ELR (cell line): ENCODE measurements at regions not wholly inside any gene's neighbourhood (a gene's known extent, or its start where the extent isn't known, plus 50 kb on each side); places are given as distances from the start of the nearest gene placed in this dataset.
A peak's percentile ranks its signal among the peaks of the same experiment; 100 is the strongest.
"Not testable (repeated sequence)": the region's sequence is repeated elsewhere in the genome, so short reads cannot be mapped to it uniquely, and the experiment has no call there.

Source experiments
- DNase-seq: peaks from one replicate; pipeline ENCODE4 v3.0.0-alpha.2; 2015; ENCODE audit warnings: low read depth

DNA sequence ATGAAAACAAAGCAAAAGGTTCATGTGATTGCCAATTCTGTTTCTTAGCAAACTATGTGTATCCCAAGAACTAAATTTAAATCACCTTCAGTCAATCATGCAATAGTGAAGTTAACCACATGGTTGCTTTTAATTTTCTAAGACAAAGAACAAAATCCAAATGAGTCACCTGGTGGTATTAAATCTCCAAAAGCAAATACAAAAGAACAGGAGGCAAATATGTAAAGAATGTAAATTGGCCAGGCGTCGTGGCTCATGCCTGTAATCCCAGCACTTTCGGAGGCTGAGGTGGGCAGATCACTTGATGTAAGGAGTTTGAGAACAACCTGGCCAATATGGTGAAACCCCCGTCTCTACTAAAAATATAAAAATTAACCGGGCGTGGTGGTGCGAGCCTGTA is 54.2 kb upstream of the PIK3R4 start:
- peak; percentile 1 for DNase-seq

GRCh38 chr3:130801473-130801872 is 54.8 kb upstream of the PIK3R4 start:
- no peak for DNase-seq

GRCh38 chr3:130811557-130811956 is 64.9 kb upstream of the PIK3R4 start:
- no peak for DNase-seq

DNA sequence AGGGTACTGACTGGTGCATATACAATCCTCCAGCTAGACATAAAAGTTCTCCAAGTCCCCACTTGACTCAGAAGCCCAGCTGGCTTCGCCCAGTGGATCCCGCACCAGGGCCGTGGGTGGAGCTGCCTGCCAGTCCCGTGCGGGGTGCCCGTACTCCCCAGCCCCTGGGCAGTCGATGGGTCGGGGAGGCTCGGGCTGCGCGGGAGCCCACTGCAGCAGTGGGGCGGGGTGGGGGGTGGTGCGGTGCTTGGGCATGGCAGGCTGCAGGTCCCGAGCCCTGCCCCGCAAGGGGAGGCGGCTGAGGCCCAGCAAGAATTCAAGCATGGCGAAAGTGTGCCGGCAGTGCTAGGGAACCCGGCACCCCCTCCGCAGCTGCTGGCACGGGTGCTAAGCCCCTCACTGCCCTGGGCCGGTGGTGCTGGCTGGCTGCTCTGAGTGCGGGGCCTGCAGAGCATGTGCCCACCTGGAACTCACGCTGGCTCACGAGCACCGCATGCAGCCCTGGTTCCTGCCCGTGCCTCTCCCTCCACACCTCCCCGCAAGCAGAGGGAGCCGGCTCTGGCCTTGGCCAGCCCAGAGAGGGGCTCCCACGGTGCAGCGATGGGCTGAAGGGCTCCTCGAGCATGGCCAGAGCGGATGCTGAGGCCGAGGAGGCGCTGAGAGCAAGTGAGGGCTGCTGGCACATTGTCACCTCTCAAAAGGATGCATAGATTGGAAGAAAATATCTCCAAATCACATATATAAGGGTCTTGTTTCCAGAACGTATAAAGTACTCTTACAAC is 68.3 kb upstream of the PIK3R4 start:
- no peak for DNase-seq

- no peak for DNase-seq
These were observed 70.2 kb upstream of the PIK3R4 start for GRCh38 chr3:130816561-130817445.

GRCh38 chr3:130818066-130818465 is 71.4 kb upstream of the PIK3R4 start:
- not testable (repeated sequence) for DNase-seq

GRCh38 chr3:130820976-130821375 is 72.9 kb upstream of the ATP2C1 start:
- peak; percentile 60 for DNase-seq

DNA sequence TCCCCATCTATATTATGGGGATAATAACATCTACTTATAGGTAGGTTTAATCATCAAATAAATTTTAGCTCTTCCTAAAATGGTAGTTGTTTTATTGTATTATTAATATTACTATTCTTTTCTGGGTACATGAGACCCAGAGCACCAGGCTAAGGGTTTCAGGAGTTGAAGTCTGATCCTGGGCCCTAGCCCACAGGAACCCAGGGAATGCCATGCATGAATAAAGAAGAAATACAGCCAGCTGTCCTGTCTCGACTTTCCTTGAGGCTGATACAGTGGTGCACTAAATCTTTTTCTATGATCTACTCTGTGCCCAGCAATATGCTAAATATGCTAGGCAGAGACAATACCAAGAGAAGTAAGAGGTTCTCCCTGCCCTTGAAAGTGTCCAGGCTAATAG is 72.1 kb upstream of the ATP2C1 start:
- no peak for DNase-seq

GRCh38 chr3:130823241-130823884 is 70.5 kb upstream of the ATP2C1 start:
- no peak for DNase-seq

DNA sequence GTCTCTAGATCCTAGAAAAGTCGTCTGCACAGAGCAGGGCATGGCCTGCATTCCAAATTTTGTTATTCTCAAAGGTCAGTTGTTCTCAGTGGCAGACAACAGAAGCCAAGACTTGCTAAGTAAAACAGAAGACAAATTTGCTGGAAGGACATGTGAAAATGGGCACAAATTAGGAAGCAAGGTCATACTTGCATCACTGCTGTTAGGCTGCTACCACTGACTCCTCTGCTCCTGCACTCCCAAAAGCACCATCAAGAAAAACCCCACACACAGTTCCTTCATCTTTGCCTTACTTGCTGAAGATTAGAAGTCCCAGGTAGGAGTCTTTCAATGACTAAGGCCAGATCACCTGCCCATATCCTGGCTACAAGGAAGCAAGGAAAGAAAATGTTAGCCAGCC is 69.9 kb upstream of the ATP2C1 start:
- no peak for DNase-seq

DNA sequence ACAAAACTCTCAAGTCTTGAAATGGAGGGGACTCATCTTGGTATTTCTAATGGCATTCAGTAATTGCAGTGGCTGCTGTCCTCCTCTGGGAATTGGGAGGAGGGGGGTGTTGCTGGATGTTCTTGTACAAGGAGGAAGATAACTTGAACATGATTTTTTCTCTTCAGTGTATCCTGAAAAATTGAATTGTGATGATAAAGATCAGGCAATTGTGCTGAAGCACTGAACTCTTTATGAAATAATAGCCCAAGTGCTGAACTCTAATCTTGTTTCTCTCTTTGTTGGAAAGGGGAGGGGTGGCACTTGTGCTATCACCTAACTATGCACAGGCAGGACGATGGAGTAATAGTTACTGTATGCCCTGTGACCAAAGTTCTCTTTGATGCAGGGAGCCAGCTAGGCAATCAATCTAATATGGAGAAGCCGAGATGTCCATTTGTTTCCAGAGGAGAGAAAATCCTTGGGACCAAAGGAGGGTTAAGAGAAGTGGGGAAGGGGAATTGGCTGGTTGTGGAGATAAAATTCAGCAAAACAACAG is 68.1 kb upstream of the ATP2C1 start:
- DNase-seq, result no peak

DNA sequence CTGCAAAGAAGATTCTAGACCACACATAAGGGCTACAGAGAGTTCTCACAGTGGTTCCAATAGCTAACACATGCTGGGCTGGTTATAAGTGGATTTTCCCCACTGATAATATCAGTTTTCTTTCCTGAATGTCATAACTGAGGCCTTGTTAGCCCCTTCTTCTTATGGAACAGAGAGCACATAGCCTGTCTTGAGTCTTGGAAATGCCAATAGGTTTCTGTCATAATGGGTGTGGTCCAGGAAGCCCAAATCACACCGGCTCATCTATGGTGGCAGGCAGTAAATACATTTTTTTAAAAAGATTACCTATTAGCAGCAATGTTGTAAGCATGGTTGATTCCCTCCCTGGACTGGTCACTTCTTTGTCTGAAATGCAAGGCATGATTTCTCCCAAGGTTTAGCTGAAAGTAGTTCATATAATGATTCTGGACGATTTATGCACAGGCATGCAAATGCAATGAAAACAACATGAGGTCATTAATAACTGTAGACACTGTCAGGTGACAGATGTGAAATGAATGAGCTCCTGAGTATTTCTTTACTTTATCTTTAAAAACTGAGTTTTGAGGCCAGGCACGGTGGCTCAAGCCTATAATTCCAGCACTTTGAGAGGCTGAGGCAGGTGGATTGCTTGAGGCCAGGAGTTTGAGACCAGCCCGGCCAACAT is 67.2 kb upstream of the ATP2C1 start:
- peak; percentile 1 for DNase-seq

- no peak for DNase-seq
These were observed 66.4 kb upstream of the ATP2C1 start for GRCh38 chr3:130827486-130827885.

DNA sequence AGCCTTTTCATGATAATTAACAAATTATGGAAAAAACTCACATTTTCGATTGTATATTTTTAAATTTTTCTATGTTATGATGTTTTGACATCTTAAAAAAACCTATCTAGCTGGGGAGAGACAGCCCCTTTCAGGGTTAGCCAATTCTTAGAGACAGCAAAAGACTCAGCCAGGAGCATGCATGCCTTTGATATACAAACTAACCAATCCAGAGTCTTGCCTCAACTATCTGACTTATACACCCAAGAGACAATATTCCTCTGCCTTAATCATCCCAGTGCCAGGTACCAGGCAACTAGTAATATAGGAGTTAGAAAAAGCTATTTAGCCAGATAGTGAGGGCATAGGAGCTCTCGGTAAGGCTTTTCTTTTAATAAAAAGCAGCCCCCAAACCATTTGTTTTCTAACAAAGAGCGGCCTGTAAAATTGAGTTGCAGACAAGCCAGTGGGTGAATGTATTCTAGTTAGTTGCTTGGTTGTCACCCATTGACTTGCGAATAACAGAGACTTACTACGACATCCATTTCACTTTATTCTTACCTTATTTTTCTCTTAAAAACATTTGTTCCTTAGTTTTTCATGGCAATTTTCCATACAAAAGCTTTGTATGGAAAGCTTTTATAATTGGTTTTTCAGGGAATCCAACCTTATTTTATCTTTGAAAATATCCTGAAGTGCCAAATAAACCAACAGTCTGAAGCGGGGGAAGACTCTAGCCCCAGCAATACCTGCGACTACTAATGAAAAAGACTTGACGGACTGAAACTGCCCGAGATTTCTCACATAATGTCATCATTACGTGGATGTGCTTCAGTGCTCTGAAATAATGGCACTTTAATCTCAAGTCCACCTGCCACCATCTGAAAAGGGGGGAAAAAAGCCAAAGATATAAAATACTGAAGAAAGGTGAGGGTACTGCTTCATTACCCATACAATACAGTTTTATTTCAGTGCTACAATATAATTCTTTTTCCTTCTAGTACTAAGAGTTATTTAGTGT is 64.6 kb upstream of the ATP2C1 start:
- no peak for DNase-seq

DNA sequence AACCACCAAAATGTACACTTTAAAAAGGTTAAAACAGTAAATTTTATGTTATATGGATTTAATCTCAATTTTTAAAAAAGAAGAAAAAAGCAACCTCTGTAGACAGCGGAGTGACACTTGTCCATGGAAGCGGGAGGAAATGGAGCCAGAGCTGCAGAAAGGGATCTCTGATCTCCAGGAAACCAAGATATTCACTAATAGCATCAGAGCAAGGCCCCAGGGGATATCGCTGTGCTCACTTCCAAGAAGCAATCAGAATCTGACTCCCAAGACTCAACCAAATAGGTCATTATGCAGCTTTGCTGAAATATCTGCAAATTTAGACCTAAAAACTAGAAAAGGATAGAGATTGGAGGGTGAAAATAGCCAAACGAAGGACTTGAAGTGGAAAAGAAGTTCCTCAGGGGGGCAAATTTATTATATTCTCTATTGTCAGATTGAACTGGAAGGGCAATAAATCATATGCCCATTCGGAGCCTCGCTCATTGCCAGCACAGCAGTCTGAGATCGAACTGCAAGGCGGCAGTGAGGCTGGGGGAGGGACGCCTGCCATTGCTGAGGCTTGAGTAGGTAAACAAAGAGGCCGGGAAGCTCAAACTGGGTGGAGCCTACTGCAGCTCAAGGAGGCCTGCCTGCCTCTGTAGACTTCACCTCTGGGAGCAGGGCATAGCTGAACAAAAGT is 62.0 kb upstream of the ATP2C1 start:
- DNase-seq, result no peak

DNA sequence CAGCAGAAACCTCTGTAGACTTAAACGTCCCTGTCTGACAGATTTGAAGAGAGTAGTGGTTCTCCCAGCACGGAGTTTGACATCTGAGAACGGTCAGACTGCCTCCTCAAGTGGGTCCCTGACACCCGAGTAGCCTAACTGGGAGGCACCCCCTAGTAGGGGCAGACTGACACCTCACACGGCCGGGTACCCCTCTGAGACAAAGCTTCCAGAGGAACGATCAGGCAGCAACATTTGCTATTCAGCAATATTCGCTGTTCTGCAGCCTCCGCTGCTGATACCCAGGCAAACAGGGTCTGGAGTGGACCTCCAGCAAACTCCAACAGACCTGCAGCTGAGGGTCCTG is 61.5 kb upstream of the ATP2C1 start:
- not testable (repeated sequence) for DNase-seq

DNA sequence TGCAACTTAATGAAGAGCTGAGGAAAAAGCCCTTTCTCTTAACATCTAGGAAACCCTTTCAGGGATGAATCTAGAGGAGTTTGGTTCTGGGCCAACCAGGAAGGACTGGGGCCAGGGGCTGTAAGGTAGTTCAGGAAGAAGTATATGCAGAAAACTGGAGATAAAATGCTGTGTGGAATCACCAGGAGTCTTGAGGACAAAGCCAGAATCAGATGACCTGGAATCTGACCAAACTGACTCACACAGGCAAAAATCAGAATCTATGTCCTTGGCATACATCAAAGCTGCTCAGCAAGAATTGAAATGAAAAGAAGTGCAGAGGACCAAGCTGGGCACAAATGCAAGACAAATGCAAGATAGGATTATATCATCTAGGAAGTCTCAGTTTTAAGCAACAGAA is 59.4 kb upstream of the ATP2C1 start:
- no peak for DNase-seq

- no peak for DNase-seq
These were observed 58.4 kb upstream of the ATP2C1 start for GRCh38 chr3:130835483-130835882.

DNA sequence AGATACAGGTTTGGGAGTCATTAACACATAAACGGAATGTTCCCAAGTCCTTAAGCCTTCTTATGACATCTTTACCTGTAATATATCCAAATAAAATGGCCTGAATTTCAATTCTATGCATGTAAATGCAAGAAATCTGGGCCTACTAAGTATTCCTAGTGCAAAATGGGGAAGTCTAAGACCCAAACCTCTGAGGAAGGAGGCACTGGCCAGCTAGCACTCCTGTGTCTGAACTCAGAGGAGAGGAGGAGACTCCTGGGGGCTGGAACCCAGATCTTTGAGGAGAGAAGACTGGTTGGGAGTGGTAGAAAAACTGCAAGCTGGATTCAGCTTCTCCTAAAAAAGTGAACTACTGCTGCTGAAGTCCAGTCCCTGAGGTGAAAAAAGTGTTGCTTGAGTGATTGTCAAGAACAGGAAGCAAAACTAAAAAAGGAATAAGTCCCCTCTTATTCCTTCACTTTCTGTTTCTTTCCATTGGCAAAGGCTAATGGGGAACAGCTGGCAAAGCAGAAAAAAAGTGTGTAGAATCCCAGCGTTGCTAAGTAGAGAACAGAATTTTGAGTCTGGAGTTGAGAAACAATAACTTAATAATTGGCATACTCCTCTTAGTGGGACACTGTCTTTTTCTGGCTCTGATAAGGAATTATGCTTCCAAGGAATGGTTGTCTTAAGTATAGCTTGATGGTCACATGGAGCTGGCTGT is 54.8 kb upstream of the ATP2C1 start:
- DNase-seq, result no peak

- no peak for DNase-seq
These were observed 54.1 kb upstream of the ATP2C1 start for GRCh38 chr3:130839813-130840212.
